B cell (primary cell): ENCODE measurements at regions not wholly inside any gene's neighbourhood (a gene's known extent, or its start where the extent isn't known, plus 50 kb on each side); places are given as distances from the start of the nearest gene placed in this dataset.

Source experiments
- ATAC-seq: fragments of 200-7000 bp; cut with Tn5 transposase; one replicate; pipeline ENCODE4 v1.10.0; 2021; ENCODE audit warnings: low read depth, mild to moderate bottlenecking, moderate number of reproducible peaks, moderate library complexity
- CTCF ChIA-PET: fragments of 350-600 bp; sonication (Branson Sonifier 250); formaldehyde crosslinking; loops from one replicate; lab custom pipeline; 2021; ENCODE audit warnings: antibody characterized with exemption, inconsistent platforms; lab: Charles Lee
- POLR2A ChIA-PET: fragments of 350-600 bp; sonication (Branson Sonifier 250); formaldehyde crosslinking; loops from one replicate; lab custom pipeline; 2021; ENCODE audit warnings: antibody characterized with exemption; lab: Charles Lee
- DNase-seq: peaks from one replicate; pipeline ENCODE4 v3.0.0; 2013
- H2AFZ ChIP-seq: 2 replicates; pipeline ENCODE4 v1.6.1; 2012; ENCODE audit warnings: mild to moderate bottlenecking, low read depth, low read length; ENCODE audit not compliant: insufficient read depth, poor library complexity, severe bottlenecking
- H3K27ac ChIP-seq, 2 donors: 1 replicate in 1 of 2; 2 replicates in 1 of 2; pipeline ENCODE4 v1.5.1; 2012 to 2013; ENCODE audit warnings: low read length in 2 of 2, mild to moderate bottlenecking in 2 of 2, moderate library complexity in 1 of 2
- H3K27me3 ChIP-seq, 4 experiments: fragments of 200-600 bp in 1 of 4; sonication (generic) in 1 of 4; replicated peaks in 1 of 4; 1 replicate in 2 of 4; 2 replicates in 2 of 4; pipeline versions ENCODE4 v1.6.1 to v1.7.0; 2013 to 2016; ENCODE audit warnings: low read length in 3 of 4, mild to moderate bottlenecking in 2 of 4, mixed read lengths in 1 of 4, moderate library complexity in 1 of 4; ENCODE audit not compliant: insufficient read depth in 4 of 4, control insufficient read depth in 3 of 4; ENCODE audit errors: control extremely low read depth in 1 of 4
- H3K36me3 ChIP-seq, 2 experiments: replicated peaks in 1 of 2; 1 replicate in 1 of 2; 2 replicates in 1 of 2; pipeline versions ENCODE4 v1.6.1 to v1.7.1; 2013; ENCODE audit warnings: low read length in 1 of 2; ENCODE audit not compliant: insufficient read depth in 2 of 2, control insufficient read depth in 1 of 2; ENCODE audit errors: control extremely low read depth in 1 of 2, extremely low read depth in 1 of 2
- H3K4me1 ChIP-seq, 2 donors: fragments of 200-600 bp in 1 of 2; sonication (generic) in 1 of 2; 1 replicate in 1 of 2; 2 replicates in 1 of 2; pipeline versions ENCODE4 v1.5.1 to v1.6.1; 2013 to 2017; ENCODE audit warnings: low read length in 2 of 2; ENCODE audit not compliant: control insufficient read depth in 2 of 2, insufficient read depth in 2 of 2
- H3K4me2 ChIP-seq: replicated peaks from 2 replicates; pipeline ENCODE3; 2012; ENCODE audit warnings: mild to moderate bottlenecking, low read depth, low read length; ENCODE audit not compliant: poor library complexity, severe bottlenecking
- H3K4me3 ChIP-seq, 5 experiments: fragments of 200-600 bp in 1 of 5; sonication (generic) in 1 of 5; 1 replicate in 3 of 5; 2 replicates in 2 of 5; pipeline versions ENCODE4 v1.5.1 to v1.7.0; 2011 to 2016; ENCODE audit warnings: low read length in 4 of 5, mild to moderate bottlenecking in 4 of 5, low read depth in 2 of 5, control low read depth in 1 of 5, moderate library complexity in 1 of 5; ENCODE audit not compliant: insufficient read depth in 1 of 5; ENCODE audit errors: control extremely low read depth in 1 of 5, extremely low read depth in 1 of 5
- H3K79me2 ChIP-seq: fragments of 200-600 bp; sonication (generic); one replicate; pipeline ENCODE4 v1.6.0; 2016; ENCODE audit warnings: low read length; ENCODE audit not compliant: control insufficient read depth, insufficient read depth
- H3K9ac ChIP-seq: fragments of 200-600 bp; sonication (generic); 2 replicates; pipeline ENCODE4 v1.6.1; 2017; ENCODE audit warnings: mild to moderate bottlenecking, low read length, moderate library complexity
- H3K9me3 ChIP-seq, 3 donors: one replicate each; pipeline versions ENCODE4 v1.6.1 to v1.7.1; 2013; ENCODE audit warnings: low read length in 2 of 3; ENCODE audit not compliant: control insufficient read depth in 2 of 3, insufficient read depth in 1 of 3; ENCODE audit errors: control extremely low read depth in 1 of 3
- H4K20me1 ChIP-seq: 2 replicates; pipeline ENCODE4 v1.6.0; 2012; ENCODE audit warnings: mild to moderate bottlenecking, low read length; ENCODE audit not compliant: insufficient read depth, control insufficient read depth, poor library complexity, severe bottlenecking
- H3K27ac Mint-ChIP-seq: one replicate; pipeline ENCODE4 v1.8.0; 2021; ENCODE audit warnings: mixed read lengths
- H3K27me3 Mint-ChIP-seq: one replicate; pipeline ENCODE4 v1.8.0; 2021; ENCODE audit warnings: mixed read lengths
- H3K4me1 Mint-ChIP-seq: one replicate; pipeline ENCODE4 v1.8.0; 2021; ENCODE audit warnings: mixed read lengths
- H3K4me3 Mint-ChIP-seq: one replicate; pipeline ENCODE4 v1.8.0; 2021; ENCODE audit warnings: mixed read lengths
- H3K9me3 Mint-ChIP-seq: one replicate; pipeline ENCODE4 v1.8.0; 2022; ENCODE audit warnings: mixed read lengths; ENCODE audit not compliant: insufficient read depth
- EZH2 ChIP-seq: IDR thresholded peaks from 2 replicates; pipeline ENCODE4 v1.6.1; 2012; ENCODE audit warnings: borderline replicate concordance, low read depth, mild to moderate bottlenecking, moderate library complexity, low read length; ENCODE audit not compliant: insufficient read depth, poor library complexity, severe bottlenecking
- WGBS: methylation state at CpG from one replicate; pipeline ENCODE4 v1.1.5; 2013; ENCODE audit warnings: missing lambda C conversion rate; ENCODE audit not compliant: insufficient coverage; 5-methylcytosine and 5-hydroxymethylcytosine counted together
- intact Hi-C: fragments of 100-400 bp; cut with micrococcal nuclease; formaldehyde crosslinking; loops from one replicate; pipeline ENCODE4 v1.10.0; 2022
- TF ChIP-seq, protein P1 (sequence below): fragments of 200-600 bp; IDR thresholded peaks from one replicate; pipeline ENCODE4 v1.8.0; 2022; ENCODE audit warnings: antibody characterized with exemption, mild to moderate bottlenecking

DNA sequence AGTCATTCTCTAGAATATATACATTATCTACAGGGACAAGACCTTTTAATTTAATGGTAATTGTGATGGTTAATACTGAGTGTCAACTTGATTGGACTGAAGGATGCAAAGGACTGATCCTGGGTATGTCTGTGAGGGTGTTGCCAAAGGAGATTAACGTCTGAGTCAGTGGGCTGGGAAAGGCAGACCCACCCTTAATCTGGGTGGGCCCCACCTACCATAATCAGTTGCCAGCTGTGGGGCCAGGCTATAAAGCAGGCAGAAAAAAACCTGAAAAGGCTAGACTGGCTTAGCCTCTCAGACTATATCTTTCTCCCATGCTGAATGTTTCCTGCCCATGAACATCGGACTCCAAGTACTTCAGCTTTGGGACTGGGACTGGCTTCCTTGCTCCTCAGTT is 112.2 kb upstream of the SMC2 start:
- ChIA-PET CTCF (no interaction called here), POLR2A (no interaction called here)
- ATAC-seq, result no peak
- no peak overlapping the region for H2AFZ ChIP-seq
- H3K4me2 ChIP-seq, result no peak overlapping the region
- DNase-seq, result no peak
- H3K4me3 ChIP-seq, result no peak overlapping the region
- no peak overlapping the region for H3K27ac ChIP-seq
- H3K9ac ChIP-seq, result no peak overlapping the region
- H3K27me3 ChIP-seq, result no peaks in the 10 kb centered on the region
- intact Hi-C loops, result no loop called here
- no CpG with 5 or more reads among the region's 2 CpGs for WGBS
- no peaks in the 10 kb centered on the region for H3K9me3 ChIP-seq
- no peaks in the 10 kb centered on the region for H3K36me3 ChIP-seq
- H3K27me3 Mint-ChIP-seq, result no peaks in the 10 kb centered on the region
- no peaks in the 10 kb centered on the region for H3K9me3 Mint-ChIP-seq
- no peaks in the 10 kb centered on the region for H3K4me1 Mint-ChIP-seq
- H3K79me2 ChIP-seq, result no peaks in the 10 kb centered on the region
- H3K27ac Mint-ChIP-seq, result no peak overlapping the region
- no peaks in the 10 kb centered on the region for H4K20me1 ChIP-seq
- TF ChIP-seq, protein P1, sequence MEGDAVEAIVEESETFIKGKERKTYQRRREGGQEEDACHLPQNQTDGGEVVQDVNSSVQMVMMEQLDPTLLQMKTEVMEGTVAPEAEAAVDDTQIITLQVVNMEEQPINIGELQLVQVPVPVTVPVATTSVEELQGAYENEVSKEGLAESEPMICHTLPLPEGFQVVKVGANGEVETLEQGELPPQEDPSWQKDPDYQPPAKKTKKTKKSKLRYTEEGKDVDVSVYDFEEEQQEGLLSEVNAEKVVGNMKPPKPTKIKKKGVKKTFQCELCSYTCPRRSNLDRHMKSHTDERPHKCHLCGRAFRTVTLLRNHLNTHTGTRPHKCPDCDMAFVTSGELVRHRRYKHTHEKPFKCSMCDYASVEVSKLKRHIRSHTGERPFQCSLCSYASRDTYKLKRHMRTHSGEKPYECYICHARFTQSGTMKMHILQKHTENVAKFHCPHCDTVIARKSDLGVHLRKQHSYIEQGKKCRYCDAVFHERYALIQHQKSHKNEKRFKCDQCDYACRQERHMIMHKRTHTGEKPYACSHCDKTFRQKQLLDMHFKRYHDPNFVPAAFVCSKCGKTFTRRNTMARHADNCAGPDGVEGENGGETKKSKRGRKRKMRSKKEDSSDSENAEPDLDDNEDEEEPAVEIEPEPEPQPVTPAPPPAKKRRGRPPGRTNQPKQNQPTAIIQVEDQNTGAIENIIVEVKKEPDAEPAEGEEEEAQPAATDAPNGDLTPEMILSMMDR, result no peak
- TF ChIP-seq EZH2, result no peak
- no peaks in the 10 kb centered on the region for H3K4me1 ChIP-seq
- no peak overlapping the region for H3K4me3 Mint-ChIP-seq

DNA sequence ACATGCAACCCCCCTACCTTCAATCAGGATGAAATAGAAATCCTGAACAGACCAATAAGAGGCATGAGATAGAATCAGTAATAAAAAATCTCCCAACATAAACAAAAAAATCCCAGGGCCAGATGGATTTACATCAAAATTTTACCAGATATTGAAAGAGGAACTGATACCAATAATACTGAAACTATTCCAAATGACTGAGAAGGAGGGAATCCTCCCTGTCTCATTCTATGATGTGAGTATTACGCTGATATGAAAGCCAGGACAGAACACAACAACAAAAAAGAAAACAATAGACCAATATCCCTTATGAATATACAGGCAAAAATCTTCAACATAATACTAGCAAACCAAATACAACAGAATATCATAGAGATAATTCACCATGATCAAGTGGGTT is 109.0 kb upstream of the SMC2 start:
- no peaks in the 10 kb centered on the region for H3K9me3 ChIP-seq
- DNase-seq (no peak), ATAC-seq (no peak)
- no peak overlapping the region for H3K4me3 Mint-ChIP-seq
- no peak overlapping the region for H3K4me3 ChIP-seq
- no peak overlapping the region for H3K4me2 ChIP-seq
- intact Hi-C loops, result no loop called here
- no peak overlapping the region for H3K27ac ChIP-seq
- H2AFZ ChIP-seq, result no peak overlapping the region
- H3K9me3 Mint-ChIP-seq, result no peaks in the 10 kb centered on the region
- H3K9ac ChIP-seq, result no peak overlapping the region
- H3K36me3 ChIP-seq, result no peaks in the 10 kb centered on the region
- TF ChIP-seq, protein P1, result no peak
- TF ChIP-seq EZH2, result no peak
- no peaks in the 10 kb centered on the region for H3K27me3 Mint-ChIP-seq
- H3K27ac Mint-ChIP-seq, result no peak overlapping the region
- H3K4me1 ChIP-seq, result no peaks in the 10 kb centered on the region
- no CpG with 5 or more reads among the region's 1 CpG for WGBS
- H4K20me1 ChIP-seq, result no peaks in the 10 kb centered on the region
- ChIA-PET CTCF (no interaction called here), POLR2A (no interaction called here)
- H3K4me1 Mint-ChIP-seq, result no peaks in the 10 kb centered on the region
- no peaks in the 10 kb centered on the region for H3K79me2 ChIP-seq
- H3K27me3 ChIP-seq, result no peaks in the 10 kb centered on the region
